GM12873 (cell line): ENCODE measurements at regions not wholly inside any gene's neighbourhood (a gene's known extent, or its start where the extent isn't known, plus 50 kb on each side); places are given as distances from the start of the nearest gene placed in this dataset.

Experiments
- TF ChIP-seq, protein P1 (sequence below): IDR thresholded peaks from 2 replicates; pipeline ENCODE4 v1.5.1; 2012; ENCODE audit warnings: low read depth, mild to moderate bottlenecking, moderate library complexity, low read length, control low read depth; ENCODE audit not compliant: insufficient read depth; ENCODE audit errors: missing control alignments

DNA sequence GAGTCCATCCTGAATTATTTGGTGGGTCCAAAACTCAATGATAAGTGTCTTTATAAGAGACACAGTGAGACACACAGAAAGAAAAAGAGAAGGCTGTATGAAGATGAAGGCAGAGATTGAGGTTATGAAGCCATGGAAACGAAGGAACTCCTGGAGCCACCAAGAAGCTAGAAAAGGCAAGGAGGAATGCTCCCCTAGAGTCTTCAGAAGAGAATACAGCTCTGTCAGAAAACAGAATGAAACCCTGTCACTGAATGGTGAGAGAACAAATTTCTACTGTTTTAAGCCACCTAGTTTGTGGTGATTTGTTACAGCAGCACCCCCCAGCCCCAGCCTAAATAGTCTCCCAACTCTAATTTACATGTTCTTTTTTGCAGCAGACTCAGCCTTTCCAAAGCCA is 635.1 kb downstream of the EPHA7 start:
- TF ChIP-seq, protein P1, sequence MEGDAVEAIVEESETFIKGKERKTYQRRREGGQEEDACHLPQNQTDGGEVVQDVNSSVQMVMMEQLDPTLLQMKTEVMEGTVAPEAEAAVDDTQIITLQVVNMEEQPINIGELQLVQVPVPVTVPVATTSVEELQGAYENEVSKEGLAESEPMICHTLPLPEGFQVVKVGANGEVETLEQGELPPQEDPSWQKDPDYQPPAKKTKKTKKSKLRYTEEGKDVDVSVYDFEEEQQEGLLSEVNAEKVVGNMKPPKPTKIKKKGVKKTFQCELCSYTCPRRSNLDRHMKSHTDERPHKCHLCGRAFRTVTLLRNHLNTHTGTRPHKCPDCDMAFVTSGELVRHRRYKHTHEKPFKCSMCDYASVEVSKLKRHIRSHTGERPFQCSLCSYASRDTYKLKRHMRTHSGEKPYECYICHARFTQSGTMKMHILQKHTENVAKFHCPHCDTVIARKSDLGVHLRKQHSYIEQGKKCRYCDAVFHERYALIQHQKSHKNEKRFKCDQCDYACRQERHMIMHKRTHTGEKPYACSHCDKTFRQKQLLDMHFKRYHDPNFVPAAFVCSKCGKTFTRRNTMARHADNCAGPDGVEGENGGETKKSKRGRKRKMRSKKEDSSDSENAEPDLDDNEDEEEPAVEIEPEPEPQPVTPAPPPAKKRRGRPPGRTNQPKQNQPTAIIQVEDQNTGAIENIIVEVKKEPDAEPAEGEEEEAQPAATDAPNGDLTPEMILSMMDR, result no peak

DNA sequence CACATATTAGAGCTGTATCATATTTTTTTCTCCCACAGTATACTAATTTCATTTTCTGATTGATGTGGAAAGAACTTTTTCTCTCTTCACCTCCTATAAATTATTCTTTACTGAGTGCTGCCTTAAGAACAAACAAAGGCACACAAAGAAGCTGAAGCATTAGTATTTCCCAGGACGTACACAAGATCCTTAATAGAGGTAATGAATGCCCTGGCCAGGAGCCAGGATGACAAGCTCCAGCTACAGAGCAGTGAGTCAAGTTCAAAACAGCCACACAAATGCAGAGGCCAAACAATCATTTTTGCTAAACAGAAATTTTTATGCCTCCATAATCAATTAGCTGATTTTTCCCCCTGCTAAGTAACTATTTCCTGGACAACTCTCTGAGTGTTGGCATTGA is 639.6 kb downstream of the EPHA7 start:
- TF ChIP-seq, protein P1, result no peak

DNA sequence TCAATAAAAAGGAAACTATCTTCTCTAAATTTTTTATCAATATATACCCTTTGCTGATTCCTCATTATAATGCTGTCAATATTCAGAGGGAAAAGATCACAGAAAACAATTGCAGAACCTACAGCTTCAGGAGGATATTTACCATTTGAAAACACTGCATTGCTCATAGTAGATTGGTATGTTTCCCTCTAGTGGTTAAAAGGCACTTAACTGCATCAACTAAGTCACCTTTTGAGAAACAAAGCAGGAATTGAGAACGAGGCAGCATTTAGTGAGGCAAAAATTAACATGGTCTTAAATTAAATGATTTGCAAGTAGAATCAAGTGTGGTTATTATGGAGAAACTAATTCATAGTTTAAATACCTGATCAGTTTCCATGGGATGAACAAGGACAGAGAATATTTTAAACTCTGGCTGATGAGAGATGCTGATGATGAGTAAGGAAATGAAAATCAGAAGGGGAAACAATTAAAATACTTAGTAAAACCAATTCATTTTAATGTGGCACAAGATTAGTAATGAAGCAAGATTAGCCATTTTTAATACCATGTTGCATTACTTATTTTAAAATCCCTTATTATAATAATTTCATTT is 642.1 kb downstream of the EPHA7 start:
- TF ChIP-seq, protein P1, result peak; percentile 33

DNA sequence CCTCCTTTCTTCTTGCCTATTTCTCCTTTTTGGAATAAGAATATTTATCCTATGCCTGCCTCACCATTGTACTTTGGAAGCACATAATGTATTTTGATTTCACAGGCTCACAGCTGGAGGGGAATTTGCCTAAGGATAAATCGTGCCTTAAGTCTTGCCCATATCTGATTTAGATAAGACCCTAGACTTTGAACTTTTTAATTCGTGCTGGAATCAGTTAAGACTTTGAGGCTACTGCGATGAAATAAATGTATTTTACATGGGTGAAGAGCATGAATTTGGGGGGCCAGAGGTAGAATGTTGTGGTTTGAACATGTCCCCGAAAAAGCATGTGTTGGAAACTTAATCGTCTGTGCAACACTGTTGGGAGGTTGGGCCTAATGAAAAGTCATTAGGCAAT is 648.8 kb downstream of the EPHA7 start:
- TF ChIP-seq, protein P1, result no peak

DNA sequence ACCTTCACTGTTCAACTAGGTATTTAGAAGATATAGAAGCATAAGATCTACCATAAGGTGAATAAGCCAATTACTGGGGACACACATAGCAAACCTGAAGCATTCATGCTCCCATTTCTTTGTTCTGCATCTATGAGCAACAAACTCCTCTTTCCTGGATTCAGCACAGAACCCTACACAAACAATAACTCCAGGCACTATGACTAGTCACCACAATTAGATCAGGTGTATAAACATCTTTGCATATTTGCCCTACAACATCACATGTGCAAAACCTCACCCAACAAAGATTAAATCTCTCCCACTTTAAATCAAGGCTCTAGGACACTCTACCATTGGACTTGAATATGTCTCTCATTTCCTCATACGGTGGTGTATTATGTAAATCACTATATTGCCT is 652.3 kb downstream of the EPHA7 start:
- TF ChIP-seq, protein P1, result no peak

DNA sequence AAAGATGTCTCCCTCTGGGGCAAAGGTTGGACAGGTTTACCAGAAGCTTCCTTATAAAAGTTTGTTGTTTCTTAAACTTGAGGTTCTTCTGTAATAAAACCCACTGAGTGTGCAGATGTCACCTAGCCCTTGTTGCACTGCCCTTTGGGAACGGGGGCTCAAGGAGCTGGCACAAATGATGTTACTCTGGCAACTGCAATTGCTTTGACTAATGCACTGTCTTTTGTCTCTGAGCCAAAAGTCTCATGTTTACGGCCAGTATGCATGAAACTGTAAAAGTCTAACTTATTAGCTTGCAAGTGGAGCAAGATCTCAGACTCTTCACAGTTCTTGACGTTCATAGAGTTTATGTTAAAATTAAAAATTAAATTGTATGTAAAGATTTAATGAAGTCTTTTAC is 655.7 kb downstream of the EPHA7 start:
- TF ChIP-seq, protein P1, result no peak

DNA sequence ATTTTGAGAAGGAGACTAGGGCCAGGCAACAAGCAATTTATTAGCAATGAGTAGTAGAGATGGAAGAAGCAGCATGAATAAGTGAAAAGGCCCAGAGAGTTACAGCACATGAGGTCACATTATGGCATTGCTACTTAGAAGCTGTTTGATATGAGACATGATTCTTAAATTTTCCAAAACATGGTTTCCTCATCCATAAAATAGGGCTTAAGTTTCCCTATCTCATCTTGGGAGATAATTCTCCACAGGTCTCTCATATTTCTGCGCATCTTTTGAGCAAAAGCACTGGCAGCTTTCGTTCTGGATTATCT is 656.1 kb downstream of the EPHA7 start:
- TF ChIP-seq, protein P1, result no peak
